Adrenal gland (tissue), 9 donors: ENCODE measurements at regions not wholly inside any gene's neighbourhood (a gene's known extent, or its start where the extent isn't known, plus 50 kb on each side); places are given as distances from the start of the nearest gene placed in this dataset.

Source experiments
- DNase-seq, 7 donors: peaks; one replicate each; pipeline ENCODE4 v3.0.0-alpha.2; 2019 to 2020
- H3K27ac ChIP-seq, 5 donors: fragments of 200-600 bp; sonication (generic) in 4 of 5; 1 replicate in 3 of 5; 2 replicates in 2 of 5; pipeline versions ENCODE4 v1.5.1 to v1.8.0; 2016 to 2020; ENCODE audit warnings: mild to moderate bottlenecking in 1 of 5
- H3K27me3 ChIP-seq: fragments of 200-600 bp; 2 replicates; pipeline ENCODE4 v1.8.0; 2021
- H3K36me3 ChIP-seq, 2 donors: fragments of 200-600 bp; replicated peaks in 1 of 2; 1 replicate in 1 of 2; 2 replicates in 1 of 2; pipeline versions ENCODE4 v1.5.1 to v1.8.0; 2018 to 2022
- H3K4me1 ChIP-seq, 2 donors: fragments of 200-600 bp; replicated peaks in 1 of 2; 1 replicate in 1 of 2; 2 replicates in 1 of 2; pipeline versions ENCODE4 v1.5.1 to v1.8.0; 2018 to 2021
- H3K4me3 ChIP-seq, 4 donors: fragments of 200-600 bp; sonication (generic) in 3 of 4; one replicate each; pipeline ENCODE4 v1.5.1; 2016 to 2018
- H3K9me3 ChIP-seq, 3 donors: fragments of 200-600 bp; sonication (generic) in 1 of 3; replicated peaks in 1 of 3; 1 replicate in 2 of 3; 2 replicates in 1 of 3; pipeline versions ENCODE4 v1.5.1 to v1.8.0; 2016 to 2021
- CTCF ChIP-seq, 6 experiments: fragments of 450-650 bp in 4 of 6; fragments of 200-600 bp in 2 of 6; sonication (generic) in 1 of 6; IDR thresholded peaks; 1 replicate in 5 of 6; 2 replicates in 1 of 6; pipeline versions ENCODE4 v1.5.1 to v1.8.0; 2016 to 2021; ENCODE audit warnings: antibody characterized with exemption in 6 of 6, mild to moderate bottlenecking in 2 of 6, moderate library complexity in 1 of 6
- POLR2A ChIP-seq, 2 donors: fragments of 450-650 bp; IDR thresholded peaks; one replicate each; pipeline ENCODE4 v1.6.1; 2017; ENCODE audit warnings: antibody characterized with exemption in 2 of 2, mild to moderate bottlenecking in 2 of 2, moderate library complexity in 1 of 2
- WGBS, 4 donors: extraction: QIAGEN DNeasy Blood & Tissue Kit in 2 of 4; methylation state at CpG; one replicate each; pipeline versions ENCODE4 v1.1.5 to v1.1.7; 2013 to 2017; 5-methylcytosine and 5-hydroxymethylcytosine counted together
- intact Hi-C, 2 donors: fragments of 100-400 bp; cut with DNase I; formaldehyde crosslinking; loops; one replicate each; pipeline versions ENCODE4 v1.14.1 to v1.15.0; 2022 to 2023
- donor health status: healthy with polysubstance abuse.
- donor health status: Bipolar disorder and iron deficiency.
- donor health status: DM: yes; HTN: yes; CAD: no.
- donor health status: DM: no; HTN: no; CAD: no.
- donor health status: DM: no; HTN: no; CAD: no.

GRCh38 chr7:156442516-156442915 lies 198.1 kb upstream of the RNF32 start:
- no peaks in the 10 kb centered on the region for H3K9me3 ChIP-seq
- intact Hi-C loops = no loop called here
- TF ChIP-seq POLR2A (IDR thresholded peaks at IDR 0.05) (no peak), CTCF (IDR thresholded peaks at IDR 0.05) (no peak)
- no peaks in the 10 kb centered on the region for H3K36me3 ChIP-seq
- 50 to 66% (median 60%) methylated on average over 8 to 10 of the region's 10 CpGs for WGBS, 4 donors
- no peaks in the 10 kb centered on the region for H3K27me3 ChIP-seq
- H3K27ac ChIP-seq = no peak overlapping the region
- no peaks in the 10 kb centered on the region for H3K4me1 ChIP-seq
- DNase-seq = no peak
- no peak overlapping the region for H3K4me3 ChIP-seq

GRCh38 chr7:156440456-156440855 lies 200.1 kb upstream of the RNF32 start:
- 89 to 90% (median 90%) methylated on average over 13 of the region's 13 CpGs for WGBS, 4 donors
- no peaks in the 10 kb centered on the region for H3K9me3 ChIP-seq
- no peak for DNase-seq
- no peak overlapping the region for H3K4me3 ChIP-seq
- intact Hi-C loops = no loop called here
- no peaks in the 10 kb centered on the region for H3K36me3 ChIP-seq
- TF ChIP-seq CTCF (IDR thresholded peaks at IDR 0.05) (no peak), POLR2A (IDR thresholded peaks at IDR 0.05) (no peak)
- H3K4me1 ChIP-seq = no peaks in the 10 kb centered on the region
- H3K27me3 ChIP-seq = no peaks in the 10 kb centered on the region
- H3K27ac ChIP-seq = no peak overlapping the region

- no peaks in the 10 kb centered on the region for H3K36me3 ChIP-seq
- intact Hi-C loops = no loop called here
- no peak overlapping the region for H3K4me3 ChIP-seq
- H3K9me3 ChIP-seq = no peaks in the 10 kb centered on the region
- no peaks in the 10 kb centered on the region for H3K4me1 ChIP-seq
- H3K27ac ChIP-seq = no peak overlapping the region
- no peaks in the 10 kb centered on the region for H3K27me3 ChIP-seq
- no peak for TF ChIP-seq CTCF (IDR thresholded peaks at IDR 0.05)
- TF ChIP-seq POLR2A (IDR thresholded peaks at IDR 0.05) = no peak
- DNase-seq = no peak
- 66 to 84% (median 83%) methylated on average over 2 of the region's 2 CpGs for WGBS, 4 donors
These were observed 202.6 kb upstream of the RNF32 start for GRCh38 chr7:156438011-156438410.

- Histone ChIP-seq H3K4me3 (no peak overlapping the region), H3K36me3 (no peaks in the 10 kb centered on the region), H3K27ac (no peak overlapping the region), H3K9me3 (no peaks in the 10 kb centered on the region), H3K4me1 (no peaks in the 10 kb centered on the region), H3K27me3 (no peaks in the 10 kb centered on the region)
- intact Hi-C loops = no loop called here
- WGBS, 4 donors = 73 to 90% (median 85%) methylated on average over 8 of the region's 8 CpGs
- no peak for DNase-seq
- TF ChIP-seq POLR2A (IDR thresholded peaks at IDR 0.05) (no peak), CTCF (IDR thresholded peaks at IDR 0.05) (no peak)
These were observed 203.5 kb upstream of the RNF32 start for GRCh38 chr7:156437021-156437614.
